Activated gamma-delta T cell treated with Interleukin-2 at 50 U/mL for 16 hours (primary cell): ENCODE measurements at regions not wholly inside any gene's neighbourhood (a gene's known extent, or its start where the extent isn't known, plus 50 kb on each side); places are given as distances from the start of the nearest gene placed in this dataset.
A peak's percentile ranks its signal among the peaks of the same experiment; 100 is the strongest.

Experiments used
- DNase-seq: peaks from one replicate; pipeline ENCODE4 v3.0.0-alpha.2; 2020

DNA sequence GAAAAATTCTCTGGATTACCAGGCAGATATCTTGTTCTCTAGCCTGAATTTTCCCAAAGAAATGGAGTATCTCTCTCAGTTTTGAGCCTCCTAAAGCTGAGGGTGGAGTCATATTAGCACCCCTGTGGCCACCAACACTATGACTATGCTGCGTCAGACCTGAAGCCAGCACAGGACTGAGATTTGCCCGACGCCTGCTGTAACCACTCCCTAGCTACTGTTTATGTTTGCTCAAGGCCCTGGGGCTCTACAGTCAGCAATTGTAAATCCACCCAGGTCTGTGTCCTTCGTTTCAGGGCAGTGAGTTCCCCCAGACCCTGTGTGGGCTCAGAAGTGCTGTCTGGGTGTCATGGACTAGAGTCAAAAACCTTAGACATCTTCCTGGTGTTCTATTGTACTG is 61.4 kb downstream of the ZXDA start:
- DNase-seq: no peak

DNA sequence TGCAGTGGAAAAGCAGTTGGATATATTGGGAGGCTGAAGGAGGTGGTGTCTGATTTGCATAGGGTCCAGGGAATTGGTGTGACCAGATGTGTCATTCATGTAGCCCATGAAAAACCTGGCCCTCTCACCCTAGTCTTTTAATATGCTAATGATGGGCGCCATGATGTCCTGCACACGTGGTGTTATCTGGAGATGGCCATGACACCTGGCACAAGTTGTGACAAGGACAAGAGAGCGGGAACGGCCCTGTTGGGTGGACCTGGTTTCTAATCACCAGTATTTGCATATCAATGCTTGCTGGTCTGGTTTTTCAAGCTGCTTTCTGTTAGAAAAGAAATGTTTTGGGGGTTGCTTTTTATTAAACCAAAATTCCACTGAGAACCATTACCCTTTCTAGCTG is 87.4 kb downstream of the ZXDA start:
- DNase-seq: no peak

DNA sequence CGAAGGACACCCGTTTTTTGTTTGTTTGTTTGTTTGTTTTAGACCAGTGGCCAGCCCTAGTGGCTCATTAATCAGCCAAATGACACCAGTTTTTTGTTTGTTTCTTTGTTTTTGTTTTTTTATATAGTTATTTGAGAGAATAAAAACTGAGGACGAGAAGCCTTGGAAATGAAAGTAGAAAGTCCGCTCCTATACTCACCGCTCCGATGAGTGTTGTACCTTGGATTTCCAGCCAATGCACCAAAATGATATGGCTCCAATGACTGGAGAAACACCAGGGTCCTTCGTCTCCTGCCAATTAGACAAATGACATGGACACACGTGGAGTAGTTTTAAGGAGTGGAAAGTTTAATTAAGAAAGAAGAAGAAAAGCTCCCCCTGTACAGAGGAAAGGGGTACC is 87.9 kb downstream of the ZXDA start:
- DNase-seq: no peak

DNA sequence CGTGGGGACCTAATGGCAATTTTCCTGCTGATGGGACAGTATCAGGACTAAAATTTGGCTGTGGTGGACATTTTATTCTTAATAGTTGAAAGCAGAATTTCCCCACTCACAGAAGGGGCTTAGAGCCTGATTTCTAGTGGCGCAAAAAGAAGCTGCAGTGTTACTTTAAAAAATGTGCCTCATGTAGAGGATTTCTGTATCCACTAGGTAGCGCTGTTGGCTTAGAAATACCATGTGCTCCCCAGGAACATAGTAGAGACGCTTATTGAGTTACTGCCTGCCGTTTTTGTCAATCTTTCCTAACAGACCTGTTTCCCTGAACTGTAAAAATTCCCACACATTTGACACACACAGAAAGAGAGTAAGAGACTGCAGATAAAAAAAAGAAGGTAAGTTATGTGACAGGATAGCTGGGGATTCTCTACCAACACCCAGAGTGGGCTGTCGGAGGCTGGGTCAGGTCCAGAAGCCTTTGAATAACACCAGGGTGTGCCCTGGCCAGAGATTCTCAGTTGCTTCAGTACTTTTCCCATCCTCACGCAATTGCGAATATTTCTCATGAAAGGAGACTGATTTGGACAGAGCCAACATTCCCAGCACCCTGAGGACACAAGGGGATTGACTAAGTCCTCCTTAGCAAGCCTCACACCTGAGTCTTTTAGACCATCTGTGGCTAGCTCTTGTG is 88.4 kb downstream of the ZXDA start:
- peak; percentile 19 for DNase-seq

DNA sequence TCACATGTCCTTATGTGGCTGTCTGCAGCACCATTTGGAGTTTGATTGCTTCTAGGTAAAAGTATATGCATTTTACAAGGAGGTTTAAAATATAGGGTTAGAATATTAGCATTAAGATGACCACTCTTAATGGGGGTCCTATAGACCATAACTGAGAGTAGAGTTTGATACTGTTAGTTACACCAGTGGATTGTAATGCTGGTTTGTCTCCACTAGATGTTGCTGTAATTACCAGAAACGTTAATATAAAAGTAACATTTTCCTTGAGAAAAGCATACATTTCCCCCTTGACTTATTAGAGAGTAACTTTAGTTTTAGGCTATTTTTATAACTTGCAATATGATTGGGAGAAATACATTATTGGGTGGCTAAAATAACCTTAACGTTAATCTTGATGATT is 93.0 kb downstream of the ZXDA start:
- no peak for DNase-seq

DNA sequence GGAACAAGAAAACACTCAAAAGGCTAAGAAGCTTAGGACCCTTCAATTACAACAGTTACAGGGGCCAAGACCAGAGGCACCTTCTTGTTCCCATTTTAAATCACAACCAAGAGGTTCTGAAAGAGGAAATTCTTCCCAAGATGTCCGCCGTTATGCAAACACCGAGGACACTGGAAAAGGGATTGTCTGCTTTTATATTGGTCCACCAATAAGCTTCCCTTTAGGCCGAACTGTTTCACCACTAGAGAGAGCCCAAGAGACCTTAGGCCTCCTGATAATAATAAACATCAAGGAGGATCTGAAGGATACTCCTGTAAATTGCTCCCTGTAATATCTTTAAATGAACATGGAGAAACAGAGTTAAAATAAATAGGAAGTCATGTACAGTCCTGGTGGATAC is 92.6 kb upstream of the NLRP2B start:
- no peak for DNase-seq

DNA sequence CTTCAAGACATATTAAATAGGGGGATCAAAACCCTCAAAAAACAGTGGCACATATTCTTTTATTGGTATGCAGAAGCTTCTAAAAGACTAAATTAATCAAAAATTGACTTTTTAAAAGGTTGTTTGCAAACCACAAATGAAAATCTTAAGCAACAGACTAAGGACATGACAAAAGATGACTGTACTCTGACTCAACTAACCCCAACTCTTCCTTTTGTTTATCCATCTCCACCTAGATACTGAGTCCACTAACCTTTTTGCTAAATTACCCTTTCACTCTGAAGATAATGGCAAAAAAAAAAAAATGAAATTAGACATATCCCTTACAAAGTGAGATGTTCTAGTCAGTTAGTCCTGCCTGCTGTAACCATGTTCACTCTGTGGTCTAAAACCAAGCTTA is 91.6 kb upstream of the NLRP2B start:
- no peak for DNase-seq

DNA sequence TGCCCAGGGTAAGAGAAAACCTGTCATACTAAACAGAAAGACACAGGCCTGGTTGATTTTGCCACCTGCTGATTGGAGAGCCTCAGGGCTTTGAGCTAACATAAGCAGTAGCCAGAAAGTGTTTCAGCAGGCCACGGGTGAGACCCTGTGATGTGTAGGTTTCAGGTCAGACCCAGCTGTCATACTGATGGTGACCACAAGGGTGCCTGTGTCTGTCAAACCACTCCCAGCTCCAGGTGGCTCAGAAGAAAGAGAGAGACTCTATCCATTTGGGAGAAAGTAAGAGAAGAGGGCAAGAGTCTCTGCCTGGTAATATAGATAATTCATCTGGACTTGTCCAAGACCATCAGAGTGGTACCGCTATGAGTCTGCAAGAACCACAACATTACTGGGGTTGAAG is 72.8 kb upstream of the NLRP2B start:
- DNase-seq: no peak

DNA sequence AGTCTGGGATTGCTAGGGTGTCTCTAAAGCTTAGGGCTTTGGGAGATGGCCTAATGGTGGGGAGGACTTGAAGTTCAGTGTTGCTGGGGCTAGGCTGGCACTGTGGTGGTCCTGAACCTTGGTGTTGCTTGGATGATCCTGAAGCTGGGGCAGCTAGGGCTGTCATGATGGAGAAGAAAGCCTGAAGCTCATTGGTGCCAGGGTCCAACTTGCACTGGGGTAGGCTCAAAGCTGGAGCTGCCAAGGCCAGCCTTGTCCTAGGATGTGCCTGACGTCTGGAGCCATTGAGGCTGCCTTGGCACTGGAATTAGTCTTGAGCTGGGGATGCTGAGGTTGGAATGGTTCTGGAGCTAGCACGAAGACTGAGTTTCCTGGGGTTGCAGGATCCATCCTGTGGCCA is 61.0 kb upstream of the NLRP2B start:
- DNase-seq: no peak

DNA sequence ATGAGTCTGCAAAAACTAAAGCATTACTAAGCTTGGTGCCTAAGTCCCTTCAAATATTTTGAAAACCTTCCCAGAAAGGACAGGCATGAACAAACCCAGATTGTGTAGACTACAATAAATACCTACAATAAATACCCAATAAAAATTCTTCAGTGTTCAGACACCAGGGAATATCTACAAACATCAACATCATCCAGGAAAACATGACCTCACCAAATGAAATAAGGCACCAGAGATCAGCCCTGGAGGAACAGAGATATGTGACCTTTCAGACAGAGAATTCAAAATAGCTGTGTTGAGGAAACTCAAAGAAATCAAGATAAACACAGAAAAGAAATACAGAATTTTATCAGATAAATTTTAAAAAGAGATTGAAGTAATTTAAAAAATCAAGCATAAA is 57.8 kb upstream of the NLRP2B start:
- no peak for DNase-seq
